ENCODE measurements at regions not wholly inside any gene's neighbourhood (a gene's known extent, or its start where the extent isn't known, plus 50 kb on each side); places are given as distances from the start of the nearest gene placed in this dataset.

- DNase-seq (ENCODE audit: extremely low read depth in 1 of 11, low read depth in 9 of 11, low spot score in 4 of 11) = no peak
Measured at GRCh38 chr4:130568746-130569145, 1472.8 kb downstream of the C4orf33 start.

DNA sequence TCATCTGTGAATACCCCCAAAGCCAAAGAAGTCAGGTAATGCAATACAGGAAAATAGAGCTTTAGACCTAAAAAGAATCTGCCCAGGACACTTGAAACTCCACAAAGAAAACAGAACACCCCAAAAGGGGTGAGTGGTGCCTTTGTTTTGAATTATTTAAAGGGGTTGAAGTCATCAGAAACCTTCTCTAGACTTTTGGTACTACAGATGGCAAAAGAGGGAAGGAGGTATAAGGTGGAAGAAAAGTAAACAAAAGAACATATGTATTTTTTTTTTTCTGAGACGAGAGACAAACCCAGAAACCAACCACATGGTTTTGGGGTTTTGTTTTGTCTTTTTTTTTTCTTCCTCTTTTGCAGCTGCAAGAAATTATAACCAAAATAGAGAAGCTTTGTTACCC, 1477.8 kb downstream of the C4orf33 start:
- DNase-seq (ENCODE audit: extremely low read depth in 1 of 11, low read depth in 9 of 11, low spot score in 4 of 11) = no peak

GRCh38 chr4:130574215-130574614, 1478.3 kb downstream of the C4orf33 start:
- DNase-seq (ENCODE audit: extremely low read depth in 1 of 11, low read depth in 9 of 11, low spot score in 4 of 11) = no peak

DNA sequence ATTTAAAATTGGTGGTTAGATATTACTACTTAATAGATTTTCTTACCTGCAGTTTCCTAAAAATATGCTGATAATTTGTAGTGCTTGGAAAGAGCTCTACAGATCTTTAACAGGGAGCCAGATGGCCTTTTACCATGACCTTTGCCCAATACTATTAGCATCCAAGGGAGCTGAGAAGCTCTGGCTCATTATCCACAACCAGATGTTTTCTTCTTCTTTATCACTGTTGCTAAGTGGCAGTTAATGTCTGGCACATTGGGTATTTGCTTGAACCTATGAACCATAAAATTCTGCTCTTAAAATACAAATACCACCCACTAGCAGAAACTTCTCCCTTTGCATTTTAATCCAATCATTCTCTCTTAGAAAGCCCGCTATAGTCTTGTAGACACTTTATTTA, 1480.3 kb downstream of the C4orf33 start:
- DNase-seq (ENCODE audit: extremely low read depth in 1 of 11, low read depth in 9 of 11, low spot score in 4 of 11) = no peak

DNA sequence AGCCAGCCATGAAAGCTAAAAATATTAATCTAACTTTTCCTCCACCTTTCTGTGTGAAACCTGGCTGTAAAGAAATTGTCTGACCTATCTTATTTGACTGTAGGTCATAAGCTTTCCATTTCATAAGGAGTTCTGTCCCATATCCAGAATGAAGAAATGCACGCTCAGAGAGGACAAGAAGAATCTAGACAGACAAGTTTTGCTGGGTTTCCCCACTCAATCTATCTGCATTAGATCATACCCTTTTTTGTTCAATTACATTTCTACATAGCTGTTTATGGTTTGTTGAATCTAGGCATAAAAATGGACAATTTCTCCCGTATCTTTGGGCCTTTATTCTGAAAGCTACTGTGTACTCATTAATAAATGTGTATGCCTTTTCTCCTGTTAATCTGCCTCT, 1495.1 kb downstream of the C4orf33 start:
- no peak for DNase-seq (ENCODE audit: extremely low read depth in 1 of 11, low read depth in 9 of 11, low spot score in 4 of 11)

- DNase-seq (ENCODE audit: extremely low read depth in 1 of 11, low read depth in 9 of 11, low spot score in 4 of 11) = no peak
Measured at GRCh38 chr4:130600706-130601105, 1504.8 kb downstream of the C4orf33 start.

DNA sequence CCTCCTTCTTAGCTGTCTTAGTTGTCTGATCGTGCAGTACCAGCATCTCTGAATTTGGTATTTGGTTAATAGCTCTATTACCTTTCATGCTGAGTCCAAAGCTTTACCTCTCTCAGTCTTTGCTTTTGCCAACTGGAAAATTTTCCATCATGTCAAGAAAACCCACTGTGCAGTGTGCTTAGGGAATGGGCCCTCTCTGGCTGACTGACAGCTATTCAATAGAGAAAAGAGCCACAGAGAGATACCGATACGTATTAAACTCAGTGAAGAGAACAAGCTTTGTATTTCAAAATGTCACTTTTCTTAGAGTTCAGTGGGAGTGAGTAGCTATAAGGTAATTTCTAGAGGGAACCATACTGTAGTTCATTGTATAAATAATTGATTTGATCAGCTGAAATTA, 1507.1 kb downstream of the C4orf33 start:
- no peak for DNase-seq (ENCODE audit: extremely low read depth in 1 of 11, low read depth in 9 of 11, low spot score in 4 of 11)

GRCh38 chr4:130608121-130608520, 1512.2 kb downstream of the C4orf33 start:
- no peak for DNase-seq (ENCODE audit: extremely low read depth in 1 of 11, low read depth in 9 of 11, low spot score in 4 of 11)

DNA sequence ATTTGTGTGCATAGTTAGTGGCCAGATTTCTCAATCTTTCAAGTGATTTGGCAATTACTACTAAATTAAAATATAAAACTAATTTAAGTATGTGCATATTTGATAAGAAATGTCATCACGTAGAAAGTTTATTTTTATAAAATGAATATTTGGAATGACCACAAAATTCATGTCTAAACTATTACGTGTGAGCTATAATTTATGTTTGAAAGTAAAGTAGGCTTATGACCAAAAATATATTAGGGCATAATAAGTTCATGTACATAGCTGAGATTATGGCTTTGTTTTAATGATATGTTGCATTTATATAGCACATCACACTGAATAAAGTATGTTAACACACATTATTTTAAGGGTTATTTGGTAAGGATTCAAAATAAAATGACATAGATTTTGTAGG, 1532.6 kb downstream of the C4orf33 start:
- DNase-seq (ENCODE audit: extremely low read depth in 1 of 11, low read depth in 9 of 11, low spot score in 4 of 11) = no peak

- no peak for DNase-seq (ENCODE audit: extremely low read depth in 1 of 11, low read depth in 9 of 11, low spot score in 4 of 11)
Measured at GRCh38 chr4:130632731-130633604, 1537.0 kb downstream of the C4orf33 start.

DNA sequence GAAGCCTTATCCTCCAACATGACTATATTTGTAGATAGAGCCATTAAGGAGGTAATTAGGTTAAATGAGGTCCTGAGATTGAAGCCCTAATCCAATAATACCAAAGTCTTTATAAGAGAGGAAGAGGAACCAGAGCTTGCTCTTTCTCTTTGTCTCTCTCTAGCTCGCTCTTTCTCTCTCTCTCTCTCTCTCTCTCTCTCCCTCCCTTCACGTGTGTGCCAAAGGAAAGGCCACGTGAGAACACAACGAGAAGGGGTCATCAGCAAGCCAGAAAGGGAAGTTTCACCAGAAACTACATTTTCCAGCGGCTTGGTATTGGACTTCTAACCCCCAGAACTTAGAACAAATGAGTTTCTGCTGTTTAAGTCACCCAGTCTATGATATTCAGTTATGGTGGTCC, 1540.5 kb downstream of the C4orf33 start:
- DNase-seq (ENCODE audit: extremely low read depth in 1 of 11, low read depth in 9 of 11, low spot score in 4 of 11) = no peak

DNA sequence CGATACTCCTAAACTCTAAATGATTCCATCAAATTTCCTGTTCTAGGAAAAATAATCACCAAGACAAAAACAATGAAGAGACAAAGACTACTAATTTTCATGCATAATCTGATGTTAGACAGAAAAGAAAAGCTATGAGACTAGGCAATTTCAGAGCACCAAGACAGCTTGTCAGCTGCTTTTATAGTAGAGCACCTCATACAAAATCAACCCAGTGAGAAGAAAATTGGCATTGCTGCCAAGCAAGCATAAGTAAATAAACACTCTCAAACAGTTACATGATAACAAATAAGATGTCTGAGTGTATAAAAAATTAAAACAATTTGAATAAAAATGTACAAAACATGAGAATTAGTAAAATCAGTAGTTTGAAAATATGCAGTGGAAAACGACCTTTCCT, 1544.6 kb downstream of the C4orf33 start:
- DNase-seq (ENCODE audit: extremely low read depth in 1 of 11, low read depth in 9 of 11, low spot score in 4 of 11) = no peak

DNA sequence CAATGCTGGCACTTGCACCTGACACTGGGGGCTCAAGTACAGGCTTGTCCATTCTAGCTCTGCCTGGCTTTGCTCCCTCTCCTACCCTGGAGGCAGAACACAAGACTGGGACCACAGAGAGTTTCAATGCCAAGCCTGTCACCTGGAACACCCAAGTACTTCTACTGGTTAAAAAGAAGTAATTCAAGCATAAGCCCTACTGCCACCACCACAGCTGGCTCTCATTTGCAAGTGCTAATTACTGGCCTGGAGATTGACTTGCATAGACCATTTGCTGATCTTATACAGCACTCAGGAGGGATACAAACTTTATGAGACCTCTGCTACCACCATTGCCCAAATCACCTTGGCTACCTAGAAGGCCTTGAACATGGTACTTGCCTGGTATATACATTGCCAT, 1550.9 kb downstream of the C4orf33 start:
- no peak for DNase-seq (ENCODE audit: extremely low read depth in 1 of 11, low read depth in 9 of 11, low spot score in 4 of 11)

DNA sequence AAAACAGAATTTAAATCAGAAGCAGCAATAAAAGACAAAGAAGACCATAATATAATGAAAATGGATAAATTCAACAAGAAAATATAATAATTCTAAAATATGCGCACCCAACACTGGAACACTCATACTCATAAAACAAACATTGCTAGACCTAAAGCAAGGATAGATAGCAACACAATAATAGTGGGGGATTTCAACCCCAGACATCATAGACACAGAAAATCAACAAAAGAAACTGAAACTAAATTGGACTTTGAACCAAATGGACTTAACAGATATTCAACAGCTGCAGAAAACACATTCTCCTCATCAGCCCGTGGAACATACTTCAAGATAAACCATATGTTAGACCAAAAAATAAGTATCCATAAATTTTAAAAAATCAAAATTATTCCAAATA, 1552.6 kb downstream of the C4orf33 start:
- no peak for DNase-seq (ENCODE audit: extremely low read depth in 1 of 11, low read depth in 9 of 11, low spot score in 4 of 11)

- DNase-seq (ENCODE audit: extremely low read depth in 1 of 11, low read depth in 9 of 11, low spot score in 4 of 11) = no peak
Measured at GRCh38 chr4:130653842-130654241, 1557.9 kb downstream of the C4orf33 start.

DNA sequence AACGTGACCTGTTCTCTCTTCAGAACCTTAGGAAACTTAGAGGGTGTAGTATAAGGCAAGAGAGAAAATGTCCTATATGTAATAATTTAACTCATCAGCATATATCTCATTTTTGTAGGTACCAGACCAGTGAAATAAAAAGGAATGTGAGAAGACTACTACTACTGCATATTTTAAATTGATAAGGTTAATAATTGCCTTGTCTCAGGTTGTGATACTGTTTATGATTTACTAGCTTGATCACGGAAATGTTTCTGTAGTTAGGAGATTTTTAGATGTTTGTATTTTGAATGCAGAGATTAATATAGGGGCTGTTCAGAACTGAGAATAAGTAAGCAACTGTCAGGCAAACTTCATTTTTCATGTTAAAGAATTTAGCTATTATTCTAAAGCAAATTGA, 1563.4 kb downstream of the C4orf33 start:
- no peak for DNase-seq (ENCODE audit: extremely low read depth in 1 of 11, low read depth in 9 of 11, low spot score in 4 of 11)

DNA sequence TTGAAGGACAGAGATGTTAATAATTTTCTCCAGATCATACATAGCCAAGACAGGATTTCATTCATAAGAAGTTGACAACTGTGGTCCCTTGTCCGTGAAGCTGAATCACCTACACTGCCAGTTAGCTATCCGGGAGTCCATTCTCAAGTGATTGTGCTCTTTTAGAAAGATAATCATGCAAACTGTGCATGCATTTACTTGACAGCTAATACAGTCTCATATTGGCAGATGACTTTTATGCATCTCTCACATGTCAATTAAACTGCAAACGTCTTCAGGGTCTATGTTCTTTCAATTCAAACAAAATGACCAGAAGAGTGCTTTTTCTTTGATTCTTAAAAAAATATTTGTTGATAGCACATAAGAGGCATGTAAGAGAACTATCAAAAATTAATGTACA, 1572.9 kb downstream of the C4orf33 start:
- no peak for DNase-seq (ENCODE audit: extremely low read depth in 1 of 11, low read depth in 9 of 11, low spot score in 4 of 11)

DNA sequence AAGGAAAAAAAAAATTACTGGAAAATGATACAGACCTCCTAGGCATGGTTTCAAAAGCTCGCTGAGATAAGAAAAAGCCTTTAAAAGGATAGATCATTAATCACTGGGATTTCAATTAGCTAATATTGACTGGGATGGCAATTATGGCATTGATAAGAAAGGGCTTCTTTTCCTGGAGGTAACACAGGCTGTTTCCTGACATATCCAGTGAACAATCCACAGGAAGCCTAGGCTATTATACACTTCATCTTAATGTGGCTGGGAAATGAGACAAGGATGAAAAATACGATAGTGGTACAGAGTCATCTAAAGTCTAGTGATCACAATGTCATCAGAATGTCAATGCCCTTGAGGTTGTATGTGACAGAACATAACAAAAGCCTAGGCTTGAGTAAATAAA, 1579.3 kb downstream of the C4orf33 start:
- DNase-seq (ENCODE audit: extremely low read depth in 1 of 11, low read depth in 9 of 11, low spot score in 4 of 11) = no peak

DNA sequence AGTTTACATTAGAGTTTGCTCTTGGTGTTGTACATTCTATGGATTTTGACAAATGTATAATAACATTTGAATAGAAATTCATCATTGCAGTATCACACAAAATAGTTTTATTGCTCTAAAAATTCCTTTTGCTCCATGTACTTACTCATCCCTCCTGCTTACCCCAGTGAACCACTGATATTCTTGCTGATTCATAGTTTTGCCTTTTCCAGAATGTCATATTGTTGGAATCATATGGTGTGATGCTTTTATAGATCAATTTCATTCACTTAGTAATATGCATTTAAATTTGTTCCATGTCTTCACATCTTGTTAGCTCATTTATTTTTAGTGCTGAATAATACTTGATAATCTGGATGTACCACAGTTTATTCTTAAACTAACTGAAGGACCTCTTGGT, 1593.2 kb downstream of the C4orf33 start:
- DNase-seq (ENCODE audit: extremely low read depth in 1 of 11, low read depth in 9 of 11, low spot score in 4 of 11) = no peak

GRCh38 chr4:130698251-130698650, 1602.3 kb downstream of the C4orf33 start:
- no peak for DNase-seq (ENCODE audit: extremely low read depth in 1 of 11, low read depth in 9 of 11, low spot score in 4 of 11)

- DNase-seq (ENCODE audit: extremely low read depth in 1 of 11, low read depth in 9 of 11, low spot score in 4 of 11) = no peak
Measured at GRCh38 chr4:130699004-130699403, 1603.1 kb downstream of the C4orf33 start.

Data from renal cortex interstitium (tissue), 11 donors.